ENCODE measurements at regions not wholly inside any gene's neighbourhood (a gene's known extent, or its start where the extent isn't known, plus 50 kb on each side); places are given as distances from the start of the nearest gene placed in this dataset.

DNA sequence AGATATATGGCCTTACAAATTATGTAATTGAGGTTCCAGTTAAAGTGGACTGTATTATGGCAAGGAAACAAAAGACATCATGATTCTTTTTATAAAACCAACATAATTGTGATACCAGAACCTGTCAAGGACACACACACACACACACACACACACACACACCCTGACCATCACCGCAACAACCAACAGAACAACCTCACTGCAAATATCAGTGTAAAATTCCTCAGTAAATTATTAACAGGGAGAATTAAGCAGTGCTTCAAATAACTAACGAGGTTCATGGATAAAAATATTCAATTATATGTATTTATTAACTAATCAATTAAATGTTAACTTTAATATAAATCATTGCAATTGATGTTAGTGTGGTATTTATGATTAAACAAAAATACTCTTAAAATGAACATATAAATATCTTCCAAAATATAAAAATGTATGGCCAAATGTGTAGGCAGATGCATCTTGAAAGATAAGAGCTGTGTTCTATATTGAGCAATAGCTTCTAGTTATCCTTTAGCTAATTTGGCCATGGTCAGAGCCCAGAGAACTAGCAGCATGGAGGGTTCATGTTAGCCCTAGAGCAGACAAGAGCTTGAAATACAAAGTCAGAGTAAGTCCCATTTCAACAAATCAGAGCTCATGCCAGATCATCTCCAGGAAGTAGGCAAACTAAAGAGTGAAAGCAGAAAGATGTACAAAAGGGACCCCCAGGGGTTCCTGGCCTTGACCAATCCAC is 280.5 kb upstream of the ADAMTS16 start:
- TF ChIP-seq, protein P1, sequence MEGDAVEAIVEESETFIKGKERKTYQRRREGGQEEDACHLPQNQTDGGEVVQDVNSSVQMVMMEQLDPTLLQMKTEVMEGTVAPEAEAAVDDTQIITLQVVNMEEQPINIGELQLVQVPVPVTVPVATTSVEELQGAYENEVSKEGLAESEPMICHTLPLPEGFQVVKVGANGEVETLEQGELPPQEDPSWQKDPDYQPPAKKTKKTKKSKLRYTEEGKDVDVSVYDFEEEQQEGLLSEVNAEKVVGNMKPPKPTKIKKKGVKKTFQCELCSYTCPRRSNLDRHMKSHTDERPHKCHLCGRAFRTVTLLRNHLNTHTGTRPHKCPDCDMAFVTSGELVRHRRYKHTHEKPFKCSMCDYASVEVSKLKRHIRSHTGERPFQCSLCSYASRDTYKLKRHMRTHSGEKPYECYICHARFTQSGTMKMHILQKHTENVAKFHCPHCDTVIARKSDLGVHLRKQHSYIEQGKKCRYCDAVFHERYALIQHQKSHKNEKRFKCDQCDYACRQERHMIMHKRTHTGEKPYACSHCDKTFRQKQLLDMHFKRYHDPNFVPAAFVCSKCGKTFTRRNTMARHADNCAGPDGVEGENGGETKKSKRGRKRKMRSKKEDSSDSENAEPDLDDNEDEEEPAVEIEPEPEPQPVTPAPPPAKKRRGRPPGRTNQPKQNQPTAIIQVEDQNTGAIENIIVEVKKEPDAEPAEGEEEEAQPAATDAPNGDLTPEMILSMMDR (conservative IDR thresholded peaks at IDR 0.05; ENCODE audit: low read depth in 2 of 2), result no peak
- TF ChIP-seq JUNB (IDR thresholded peaks at IDR 0.05; ENCODE audit: unreplicated experiment) (no peak), POLR2AphosphoS5 (IDR thresholded peaks at IDR 0.05; ENCODE audit: low read depth) (no peak), EZH2 (IDR thresholded peaks at IDR 0.05; ENCODE audit: low read depth, unreplicated experiment) (no peak), EZH2phosphoT487 (IDR thresholded peaks at IDR 0.05; ENCODE audit: unreplicated experiment) (no peak), CREB1 (CRISPR knock-in tag; IDR thresholded peaks at IDR 0.05; ENCODE audit: low read depth) (no peak), NANOG (IDR thresholded peaks at IDR 0.05; ENCODE audit: borderline replicate concordance) (no peak), ZNF114 (CRISPR knock-in tag; IDR thresholded peaks at IDR 0.05) (no peak), ZNF331 (CRISPR knock-in tag; IDR thresholded peaks at IDR 0.05; ENCODE audit: low read depth) (no peak), STAT1 (IDR thresholded peaks at IDR 0.05; ENCODE audit: unreplicated experiment) (no peak)
- TF ChIP-seq, protein P2, sequence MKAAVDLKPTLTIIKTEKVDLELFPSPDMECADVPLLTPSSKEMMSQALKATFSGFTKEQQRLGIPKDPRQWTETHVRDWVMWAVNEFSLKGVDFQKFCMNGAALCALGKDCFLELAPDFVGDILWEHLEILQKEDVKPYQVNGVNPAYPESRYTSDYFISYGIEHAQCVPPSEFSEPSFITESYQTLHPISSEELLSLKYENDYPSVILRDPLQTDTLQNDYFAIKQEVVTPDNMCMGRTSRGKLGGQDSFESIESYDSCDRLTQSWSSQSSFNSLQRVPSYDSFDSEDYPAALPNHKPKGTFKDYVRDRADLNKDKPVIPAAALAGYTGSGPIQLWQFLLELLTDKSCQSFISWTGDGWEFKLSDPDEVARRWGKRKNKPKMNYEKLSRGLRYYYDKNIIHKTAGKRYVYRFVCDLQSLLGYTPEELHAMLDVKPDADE (IDR thresholded peaks at IDR 0.05), result no peak
- TF ChIP-seq, protein P3, sequence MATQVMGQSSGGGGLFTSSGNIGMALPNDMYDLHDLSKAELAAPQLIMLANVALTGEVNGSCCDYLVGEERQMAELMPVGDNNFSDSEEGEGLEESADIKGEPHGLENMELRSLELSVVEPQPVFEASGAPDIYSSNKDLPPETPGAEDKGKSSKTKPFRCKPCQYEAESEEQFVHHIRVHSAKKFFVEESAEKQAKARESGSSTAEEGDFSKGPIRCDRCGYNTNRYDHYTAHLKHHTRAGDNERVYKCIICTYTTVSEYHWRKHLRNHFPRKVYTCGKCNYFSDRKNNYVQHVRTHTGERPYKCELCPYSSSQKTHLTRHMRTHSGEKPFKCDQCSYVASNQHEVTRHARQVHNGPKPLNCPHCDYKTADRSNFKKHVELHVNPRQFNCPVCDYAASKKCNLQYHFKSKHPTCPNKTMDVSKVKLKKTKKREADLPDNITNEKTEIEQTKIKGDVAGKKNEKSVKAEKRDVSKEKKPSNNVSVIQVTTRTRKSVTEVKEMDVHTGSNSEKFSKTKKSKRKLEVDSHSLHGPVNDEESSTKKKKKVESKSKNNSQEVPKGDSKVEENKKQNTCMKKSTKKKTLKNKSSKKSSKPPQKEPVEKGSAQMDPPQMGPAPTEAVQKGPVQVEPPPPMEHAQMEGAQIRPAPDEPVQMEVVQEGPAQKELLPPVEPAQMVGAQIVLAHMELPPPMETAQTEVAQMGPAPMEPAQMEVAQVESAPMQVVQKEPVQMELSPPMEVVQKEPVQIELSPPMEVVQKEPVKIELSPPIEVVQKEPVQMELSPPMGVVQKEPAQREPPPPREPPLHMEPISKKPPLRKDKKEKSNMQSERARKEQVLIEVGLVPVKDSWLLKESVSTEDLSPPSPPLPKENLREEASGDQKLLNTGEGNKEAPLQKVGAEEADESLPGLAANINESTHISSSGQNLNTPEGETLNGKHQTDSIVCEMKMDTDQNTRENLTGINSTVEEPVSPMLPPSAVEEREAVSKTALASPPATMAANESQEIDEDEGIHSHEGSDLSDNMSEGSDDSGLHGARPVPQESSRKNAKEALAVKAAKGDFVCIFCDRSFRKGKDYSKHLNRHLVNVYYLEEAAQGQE (IDR thresholded peaks at IDR 0.05; ENCODE audit: unreplicated experiment), result no peak

Data from GM23338 (cell line).